Muscle layer of colon (tissue), 2 donors: ENCODE measurements at regions not wholly inside any gene's neighbourhood (a gene's known extent, or its start where the extent isn't known, plus 50 kb on each side); places are given as distances from the start of the nearest gene placed in this dataset.

ENCODE experiments used
- H3K27ac ChIP-seq: one replicate; pipeline ENCODE4 v1.7.0; 2013; ENCODE audit warnings: low read depth, mild to moderate bottlenecking, low read length, moderate library complexity
- H3K27me3 ChIP-seq, 2 donors: one replicate each; pipeline ENCODE4 v1.7.0; 2013; ENCODE audit warnings: low read length in 2 of 2, mild to moderate bottlenecking in 2 of 2; ENCODE audit not compliant: insufficient read depth in 2 of 2, control insufficient read depth in 1 of 2
- H3K36me3 ChIP-seq: one replicate; pipeline ENCODE4 v1.7.0; 2013; ENCODE audit warnings: mild to moderate bottlenecking, low read length; ENCODE audit not compliant: insufficient read depth
- H3K4me1 ChIP-seq: one replicate; pipeline ENCODE4 v1.7.0; 2013; ENCODE audit warnings: mild to moderate bottlenecking, low read length; ENCODE audit not compliant: insufficient read depth
- H3K4me3 ChIP-seq, 2 donors: one replicate each; pipeline ENCODE4 v1.7.0; 2013; ENCODE audit warnings: low read length in 2 of 2, low read depth in 1 of 2, mild to moderate bottlenecking in 1 of 2, moderate library complexity in 1 of 2
- H3K9ac ChIP-seq: one replicate; pipeline ENCODE4 v1.7.0; 2013; ENCODE audit warnings: low read length
- H3K9me3 ChIP-seq: one replicate; pipeline ENCODE4 v1.7.0; 2013; ENCODE audit warnings: mild to moderate bottlenecking, low read length
- donor health status: abdominal sarcoma.
- donor health status: Adenocarcinoma of cecum.

- no peaks in the 10 kb centered on the region for H3K9me3 ChIP-seq
- H3K36me3 ChIP-seq = no peaks in the 10 kb centered on the region
- no peaks in the 10 kb centered on the region for H3K27me3 ChIP-seq
- H3K27ac ChIP-seq = no peak overlapping the region
- no peaks in the 10 kb centered on the region for H3K4me1 ChIP-seq
- no peak overlapping the region for H3K4me3 ChIP-seq
- H3K9ac ChIP-seq = no peak overlapping the region
Observed at GRCh38 chr2:4962419-4962818, 729.8 kb upstream of the SOX11 start.

GRCh38 chr2:4963106-4963505 lies 729.1 kb upstream of the SOX11 start:
- Histone ChIP-seq H3K36me3 (no peaks in the 10 kb centered on the region), H3K4me3 (no peak overlapping the region), H3K27ac (no peak overlapping the region), H3K9me3 (no peaks in the 10 kb centered on the region), H3K9ac (no peak overlapping the region), H3K27me3 (no peaks in the 10 kb centered on the region), H3K4me1 (no peaks in the 10 kb centered on the region)

GRCh38 chr2:4964001-4964540 lies 728.1 kb upstream of the SOX11 start:
- no peaks in the 10 kb centered on the region for H3K27me3 ChIP-seq
- no peak overlapping the region for H3K4me3 ChIP-seq
- no peak overlapping the region for H3K27ac ChIP-seq
- H3K9ac ChIP-seq = no peak overlapping the region
- H3K36me3 ChIP-seq = no peaks in the 10 kb centered on the region
- no peaks in the 10 kb centered on the region for H3K4me1 ChIP-seq
- H3K9me3 ChIP-seq = no peaks in the 10 kb centered on the region

GRCh38 chr2:4964579-4964978 lies 727.6 kb upstream of the SOX11 start:
- no peak overlapping the region for H3K9ac ChIP-seq

GRCh38 chr2:4965556-4966320 lies 726.4 kb upstream of the SOX11 start:
- Histone ChIP-seq H3K36me3 (no peaks in the 10 kb centered on the region), H3K9ac (no peak overlapping the region), H3K9me3 (no peaks in the 10 kb centered on the region), H3K4me1 (no peaks in the 10 kb centered on the region), H3K27me3 (no peaks in the 10 kb centered on the region), H3K4me3 (no peak overlapping the region), H3K27ac (no peak overlapping the region)

More at GRCh38 chr2:4964579-4964978, 727.6 kb upstream of the SOX11 start:
- Histone ChIP-seq H3K27ac (no peak overlapping the region), H3K9me3 (no peaks in the 10 kb centered on the region), H3K4me1 (no peaks in the 10 kb centered on the region), H3K27me3 (no peaks in the 10 kb centered on the region), H3K36me3 (no peaks in the 10 kb centered on the region), H3K4me3 (no peak overlapping the region)

GRCh38 chr2:4967206-4967605 lies 725.0 kb upstream of the SOX11 start:
- H3K36me3 ChIP-seq = no peaks in the 10 kb centered on the region
- H3K9me3 ChIP-seq = no peaks in the 10 kb centered on the region
- no peak overlapping the region for H3K9ac ChIP-seq
- H3K4me3 ChIP-seq = no peak overlapping the region
- H3K27me3 ChIP-seq = no peaks in the 10 kb centered on the region
- H3K4me1 ChIP-seq = no peaks in the 10 kb centered on the region
- no peak overlapping the region for H3K27ac ChIP-seq

GRCh38 chr2:4972472-4972871 lies 719.7 kb upstream of the SOX11 start:
- H3K4me1 ChIP-seq = no peaks in the 10 kb centered on the region
- H3K9me3 ChIP-seq = no peaks in the 10 kb centered on the region
- H3K36me3 ChIP-seq = no peaks in the 10 kb centered on the region
- H3K27ac ChIP-seq = no peak overlapping the region
- H3K9ac ChIP-seq = no peak overlapping the region
- H3K4me3 ChIP-seq = no peak overlapping the region
- no peaks in the 10 kb centered on the region for H3K27me3 ChIP-seq

GRCh38 chr2:4973354-4973753 lies 718.8 kb upstream of the SOX11 start:
- Histone ChIP-seq H3K4me1 (no peaks in the 10 kb centered on the region), H3K9ac (no peak overlapping the region), H3K9me3 (no peaks in the 10 kb centered on the region), H3K36me3 (no peaks in the 10 kb centered on the region), H3K27me3 (no peaks in the 10 kb centered on the region), H3K4me3 (no peak overlapping the region), H3K27ac (no peak overlapping the region)

- Histone ChIP-seq H3K9me3 (no peaks in the 10 kb centered on the region), H3K4me1 (no peaks in the 10 kb centered on the region), H3K4me3 (no peak overlapping the region), H3K27me3 (no peaks in the 10 kb centered on the region), H3K36me3 (no peaks in the 10 kb centered on the region), H3K9ac (no peak overlapping the region), H3K27ac (no peak overlapping the region)
Observed at GRCh38 chr2:4973973-4974372, 718.2 kb upstream of the SOX11 start.

GRCh38 chr2:4976407-4976806 lies 715.8 kb upstream of the SOX11 start:
- no peak overlapping the region for H3K9ac ChIP-seq

GRCh38 chr2:4979111-4979510 lies 713.1 kb upstream of the SOX11 start:
- no peaks in the 10 kb centered on the region for H3K4me1 ChIP-seq
- no peaks in the 10 kb centered on the region for H3K36me3 ChIP-seq
- H3K4me3 ChIP-seq = no peak overlapping the region
- H3K9me3 ChIP-seq = no peaks in the 10 kb centered on the region
- H3K9ac ChIP-seq = no peak overlapping the region
- H3K27me3 ChIP-seq = no peaks in the 10 kb centered on the region
- no peak overlapping the region for H3K27ac ChIP-seq

More at GRCh38 chr2:4976407-4976806, 715.8 kb upstream of the SOX11 start:
- no peaks in the 10 kb centered on the region for H3K9me3 ChIP-seq
- no peaks in the 10 kb centered on the region for H3K27me3 ChIP-seq
- no peaks in the 10 kb centered on the region for H3K36me3 ChIP-seq
- no peak overlapping the region for H3K4me3 ChIP-seq
- H3K27ac ChIP-seq = no peak overlapping the region
- no peaks in the 10 kb centered on the region for H3K4me1 ChIP-seq

- Histone ChIP-seq H3K36me3 (no peaks in the 10 kb centered on the region), H3K9ac (no peak overlapping the region), H3K27me3 (no peaks in the 10 kb centered on the region), H3K4me3 (no peak overlapping the region), H3K4me1 (no peaks in the 10 kb centered on the region), H3K9me3 (no peaks in the 10 kb centered on the region), H3K27ac (no peak overlapping the region)
Observed at GRCh38 chr2:4980995-4981394, 711.2 kb upstream of the SOX11 start.
